ENCODE measurements at regions not wholly inside any gene's neighbourhood (a gene's known extent, or its start where the extent isn't known, plus 50 kb on each side); places are given as distances from the start of the nearest gene placed in this dataset.

- Histone ChIP-seq H3K4me3 (ENCODE audit: extremely low read depth in 1 of 4, insufficient read depth in 2 of 4, low read depth in 3 of 4, low read length in 4 of 4) (no peak overlapping the region), H4K91ac (replicated peaks; ENCODE audit: insufficient read length, low read length) (no peak overlapping the region), H3K23me2 (ENCODE audit: low read depth, low read length) (peaks cover 10% of the 10 kb centered on the region; the same call in 1 of the 2 replicates), H2BK5ac (ENCODE audit: low read depth, low read length) (no peak overlapping the region), H3K14ac (ENCODE audit: insufficient read length) (no peak overlapping the region), H3K23ac (ENCODE audit: insufficient read length) (no peak overlapping the region), H2AFZ (ENCODE audit: low read length) (no peak overlapping the region), H3K4me2 (ENCODE audit: insufficient read depth in 1 of 2, low read depth in 2 of 2, low read length in 2 of 2) (no peak overlapping the region), H2BK15ac (ENCODE audit: low read length) (no peak overlapping the region; the same call in 1 of the 2 replicates), H2AK5ac (ENCODE audit: low read depth, low read length) (no peak overlapping the region), H3K79me2 (ENCODE audit: control insufficient read depth in 1 of 2, insufficient read depth in 2 of 2, low read length in 2 of 2) (no peaks in the 10 kb centered on the region), H3K18ac (ENCODE audit: extremely low read depth, low read length) (no peak overlapping the region), H3K27ac (ENCODE audit: low read depth, low read length) (no peak overlapping the region), H4K8ac (ENCODE audit: extremely low read depth, insufficient read depth, low read length) (no peak overlapping the region; the same call in 1 of the 2 replicates), H2BK20ac (ENCODE audit: low read length) (no peak overlapping the region), H3K36me3 (ENCODE audit: control insufficient read depth in 2 of 4, insufficient read depth in 4 of 4, low read length in 3 of 4) (no peaks in the 10 kb centered on the region), H4K5ac (ENCODE audit: insufficient read length, low read depth, low read length) (no peak overlapping the region), H3K9ac (replicated peaks in 1 of 4; ENCODE audit: extremely low read depth in 1 of 4, low read depth in 3 of 4, low read length in 3 of 4) (no peak overlapping the region), H3K79me1 (ENCODE audit: low read depth, low read length) (no peaks in the 10 kb centered on the region), H4K20me1 (replicated peaks in 1 of 2; ENCODE audit: control insufficient read depth in 1 of 2, insufficient read depth in 2 of 2, low read length in 2 of 2) (no peaks in the 10 kb centered on the region), H2BK12ac (ENCODE audit: low read depth, low read length) (no peak overlapping the region), H3K9me3 (ENCODE audit: insufficient read depth in 2 of 2, low read depth in 1 of 2, low read length in 1 of 2) (peaks cover 9 to 21% of the 10 kb centered on the region in 2 experiments; a peak in 3 of 4 replicates), H3K27me3 (replicated peaks in 1 of 4; ENCODE audit: control insufficient read depth in 3 of 4, extremely low read depth in 1 of 4, insufficient read depth in 3 of 4, low read length in 3 of 4) (no peaks in the 10 kb centered on the region), H3K4me1 (replicated peaks in 1 of 4; ENCODE audit: control insufficient read depth in 3 of 4, insufficient read depth in 4 of 4, low read length in 3 of 4) (peaks cover 0 to 10% (median 4%) of the 10 kb centered on the region in 4 experiments; a peak in 4 of 7 replicates), H2BK120ac (replicated peaks; ENCODE audit: low read depth, low read length) (no peak overlapping the region), H3K4ac (replicated peaks; ENCODE audit: insufficient read length, low read depth, low read length) (no peak overlapping the region), H3K56ac (replicated peaks; ENCODE audit: insufficient read length, low read depth, low read length) (no peak overlapping the region)
- FAIRE-seq = no peak
- ChIA-PET CTCF (ENCODE audit: partially characterized antibody) (interaction anchor here (0.9 to 1.3 kb wide), 4 partner anchors 9 to 235 kb away, joined by 3 to 4 read pairs (median 3); no protein-coding TSS in a partner anchor), POLR2A (ENCODE audit: partially characterized antibody) (no interaction called here)
- peak in 1 of 3 experiments; percentile 1; a peak in 1 of 4 replicates for TF ChIP-seq CTCF (IDR thresholded peaks at IDR 0.05; ENCODE audit: control extremely low read depth in 1 of 3, insufficient read depth in 1 of 3, low read depth in 1 of 3, low read length in 3 of 3)
- TF ChIP-seq JUND (IDR thresholded peaks at IDR 0.05; ENCODE audit: low read length) = no peak
- 87% methylated on average over 15 of the region's 18 CpGs; no CpG with 5 or more reads in 1 of the 2 experiments for WGBS, 2 experiments (ENCODE audit: extremely low coverage in 1 of 2, insufficient coverage in 1 of 2, insufficient read length in 1 of 2, insufficient replicate concordance in 2 of 2, low coverage in 1 of 2, low lambda C conversion rate in 2 of 2, missing lambda C conversion rate in 1 of 2)
- DNase-seq (ENCODE audit: low read depth in 1 of 2, low spot score in 2 of 2) = peak in 1 of 2 experiments; percentile 13
Observed at GRCh38 chr6:170067181-170067641, 223.7 kb downstream of the DLL1 start.

Measured in H1 (cell line).